ENCODE measurements at regions not wholly inside any gene's neighbourhood (a gene's known extent, or its start where the extent isn't known, plus 50 kb on each side); places are given as distances from the start of the nearest gene placed in this dataset.

DNA sequence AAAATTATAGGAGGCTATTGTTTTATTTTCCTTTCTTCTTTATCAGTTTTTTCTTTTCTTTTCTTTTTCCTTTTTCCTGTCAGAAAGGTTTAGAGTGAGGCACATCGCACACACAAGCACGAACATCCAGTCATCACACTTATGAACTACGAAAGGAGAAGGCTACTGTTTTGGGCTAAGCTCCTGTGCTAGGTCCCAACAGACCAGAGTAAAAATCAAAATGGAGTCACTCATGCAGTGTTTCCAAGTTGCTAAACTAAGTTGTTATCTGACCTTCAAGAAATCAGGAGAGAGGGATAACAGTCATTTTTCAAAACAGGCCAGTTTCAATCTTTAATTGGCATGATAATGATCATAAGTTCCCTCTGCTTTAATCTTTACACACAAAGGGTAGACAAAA, 93.6 kb downstream of the CD24 start:
- TF ChIP-seq, protein P1, sequence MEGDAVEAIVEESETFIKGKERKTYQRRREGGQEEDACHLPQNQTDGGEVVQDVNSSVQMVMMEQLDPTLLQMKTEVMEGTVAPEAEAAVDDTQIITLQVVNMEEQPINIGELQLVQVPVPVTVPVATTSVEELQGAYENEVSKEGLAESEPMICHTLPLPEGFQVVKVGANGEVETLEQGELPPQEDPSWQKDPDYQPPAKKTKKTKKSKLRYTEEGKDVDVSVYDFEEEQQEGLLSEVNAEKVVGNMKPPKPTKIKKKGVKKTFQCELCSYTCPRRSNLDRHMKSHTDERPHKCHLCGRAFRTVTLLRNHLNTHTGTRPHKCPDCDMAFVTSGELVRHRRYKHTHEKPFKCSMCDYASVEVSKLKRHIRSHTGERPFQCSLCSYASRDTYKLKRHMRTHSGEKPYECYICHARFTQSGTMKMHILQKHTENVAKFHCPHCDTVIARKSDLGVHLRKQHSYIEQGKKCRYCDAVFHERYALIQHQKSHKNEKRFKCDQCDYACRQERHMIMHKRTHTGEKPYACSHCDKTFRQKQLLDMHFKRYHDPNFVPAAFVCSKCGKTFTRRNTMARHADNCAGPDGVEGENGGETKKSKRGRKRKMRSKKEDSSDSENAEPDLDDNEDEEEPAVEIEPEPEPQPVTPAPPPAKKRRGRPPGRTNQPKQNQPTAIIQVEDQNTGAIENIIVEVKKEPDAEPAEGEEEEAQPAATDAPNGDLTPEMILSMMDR (IDR thresholded peaks at IDR 0.05; ENCODE audit: low read depth, low read length) = no peak
- H3K27ac ChIP-seq (ENCODE audit: low read depth, low read length) = no peak overlapping the region
- DNase-seq (ENCODE audit: low read depth, low spot score) = no peak
- H3K4me3 ChIP-seq (ENCODE audit: low read depth, low read length) = no peak overlapping the region
- H3K27me3 ChIP-seq (ENCODE audit: control insufficient read depth, insufficient read depth, low read length) = no peaks in the 10 kb centered on the region
- POLR2A ChIA-PET = no interaction called here
- CTCF ChIA-PET = no interaction called here
- H3K9me3 ChIP-seq (ENCODE audit: control insufficient read depth, insufficient read depth, low read length) = peaks cover under 1% of the 10 kb centered on the region

DNA sequence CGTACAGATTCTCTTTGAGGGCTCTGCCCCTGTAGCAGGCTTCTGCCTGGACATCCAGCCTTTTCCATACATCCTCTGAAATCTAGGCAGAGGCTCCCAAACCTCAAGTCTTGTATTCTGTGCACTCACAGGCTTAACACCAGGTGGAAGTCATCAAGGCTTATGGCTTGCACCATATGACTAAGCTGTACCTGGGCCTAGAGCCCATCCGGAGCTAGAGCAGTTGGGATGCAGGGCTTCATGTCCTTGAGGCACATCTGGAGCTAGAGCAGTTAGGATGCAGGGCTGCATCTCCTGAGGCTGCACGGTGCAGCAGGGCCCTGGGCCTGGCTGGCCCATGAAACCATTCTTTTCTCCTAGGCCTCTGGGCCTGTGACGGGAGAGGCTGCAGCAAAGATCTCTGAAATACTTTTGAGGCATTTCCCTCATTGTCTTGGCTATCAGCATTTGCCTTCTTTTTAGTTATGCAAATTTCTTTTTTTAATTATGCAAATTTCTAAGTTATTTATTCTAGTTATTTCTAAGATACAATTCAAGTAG, 98.7 kb downstream of the CD24 start:
- CTCF ChIA-PET = no interaction called here
- POLR2A ChIA-PET = no interaction called here
- TF ChIP-seq, protein P1 (IDR thresholded peaks at IDR 0.05; ENCODE audit: low read depth, low read length) = no peak
- peaks cover 3% of the 10 kb centered on the region for H3K9me3 ChIP-seq (ENCODE audit: control insufficient read depth, insufficient read depth, low read length)
- H3K4me3 ChIP-seq (ENCODE audit: low read depth, low read length) = no peak overlapping the region
- DNase-seq (ENCODE audit: low read depth, low spot score) = no peak
- H3K27me3 ChIP-seq (ENCODE audit: control insufficient read depth, insufficient read depth, low read length) = no peaks in the 10 kb centered on the region
- H3K27ac ChIP-seq (ENCODE audit: low read depth, low read length) = no peak overlapping the region

DNA sequence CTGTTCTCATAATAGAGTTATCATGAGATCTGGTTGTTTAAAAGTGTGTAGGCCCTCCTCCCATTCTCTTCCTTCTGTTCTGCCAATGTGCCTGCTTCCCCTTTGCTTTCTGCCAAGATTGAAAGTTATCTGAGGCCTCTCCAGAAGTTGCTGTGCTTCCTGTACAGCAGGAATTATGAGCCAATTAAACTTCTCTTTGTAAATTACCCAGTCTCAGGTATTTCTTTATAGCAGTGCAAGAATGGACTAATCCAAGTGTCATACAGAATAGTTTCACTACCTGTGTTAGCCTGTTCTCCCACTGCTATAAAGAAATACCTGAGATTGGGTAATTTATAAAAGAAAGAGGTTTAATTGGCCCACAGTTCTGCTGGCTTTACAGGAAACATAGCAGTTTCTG, 100.0 kb downstream of the CD24 start:
- no peaks in the 10 kb centered on the region for H3K27me3 ChIP-seq (ENCODE audit: control insufficient read depth, insufficient read depth, low read length)
- TF ChIP-seq, protein P1 (IDR thresholded peaks at IDR 0.05; ENCODE audit: low read depth, low read length) = no peak
- H3K27ac ChIP-seq (ENCODE audit: low read depth, low read length) = no peak overlapping the region
- no peak for DNase-seq (ENCODE audit: low read depth, low spot score)
- ChIA-PET CTCF (no interaction called here), POLR2A (no interaction called here)
- H3K9me3 ChIP-seq (ENCODE audit: control insufficient read depth, insufficient read depth, low read length) = peaks cover 3% of the 10 kb centered on the region
- no peak overlapping the region for H3K4me3 ChIP-seq (ENCODE audit: low read depth, low read length)

DNA sequence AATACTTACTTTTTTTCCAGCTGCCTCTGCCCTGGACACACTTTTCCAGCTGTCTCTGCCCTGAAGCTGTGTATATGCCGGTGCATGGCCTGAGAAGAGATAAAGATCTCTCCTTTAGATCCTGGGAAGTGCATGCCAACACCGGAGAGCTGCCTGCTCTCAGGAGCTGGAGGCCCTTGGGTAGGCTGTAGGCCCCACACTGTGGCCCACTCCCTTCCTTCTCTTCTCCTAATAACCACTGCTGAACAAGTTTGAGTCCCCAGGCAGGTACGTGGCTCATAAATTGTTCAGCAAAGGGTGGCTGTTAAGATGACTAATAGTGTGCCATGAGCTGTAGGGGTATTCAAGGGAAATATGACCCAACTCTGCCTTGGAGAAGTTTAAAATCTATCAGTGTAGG, 102.5 kb downstream of the CD24 start:
- no peak for DNase-seq (ENCODE audit: low read depth, low spot score)
- Histone ChIP-seq H3K27me3 (ENCODE audit: control insufficient read depth, insufficient read depth, low read length) (no peaks in the 10 kb centered on the region), H3K4me3 (ENCODE audit: low read depth, low read length) (no peak overlapping the region), H3K27ac (ENCODE audit: low read depth, low read length) (no peak overlapping the region), H3K9me3 (ENCODE audit: control insufficient read depth, insufficient read depth, low read length) (peaks cover 3% of the 10 kb centered on the region)
- CTCF ChIA-PET = no interaction called here
- TF ChIP-seq, protein P1 (IDR thresholded peaks at IDR 0.05; ENCODE audit: low read depth, low read length) = no peak
- POLR2A ChIA-PET = interaction anchor here (0.6 kb wide), 1 partner anchor 10 kb away, joined by 4 read pairs; no protein-coding TSS in a partner anchor

DNA sequence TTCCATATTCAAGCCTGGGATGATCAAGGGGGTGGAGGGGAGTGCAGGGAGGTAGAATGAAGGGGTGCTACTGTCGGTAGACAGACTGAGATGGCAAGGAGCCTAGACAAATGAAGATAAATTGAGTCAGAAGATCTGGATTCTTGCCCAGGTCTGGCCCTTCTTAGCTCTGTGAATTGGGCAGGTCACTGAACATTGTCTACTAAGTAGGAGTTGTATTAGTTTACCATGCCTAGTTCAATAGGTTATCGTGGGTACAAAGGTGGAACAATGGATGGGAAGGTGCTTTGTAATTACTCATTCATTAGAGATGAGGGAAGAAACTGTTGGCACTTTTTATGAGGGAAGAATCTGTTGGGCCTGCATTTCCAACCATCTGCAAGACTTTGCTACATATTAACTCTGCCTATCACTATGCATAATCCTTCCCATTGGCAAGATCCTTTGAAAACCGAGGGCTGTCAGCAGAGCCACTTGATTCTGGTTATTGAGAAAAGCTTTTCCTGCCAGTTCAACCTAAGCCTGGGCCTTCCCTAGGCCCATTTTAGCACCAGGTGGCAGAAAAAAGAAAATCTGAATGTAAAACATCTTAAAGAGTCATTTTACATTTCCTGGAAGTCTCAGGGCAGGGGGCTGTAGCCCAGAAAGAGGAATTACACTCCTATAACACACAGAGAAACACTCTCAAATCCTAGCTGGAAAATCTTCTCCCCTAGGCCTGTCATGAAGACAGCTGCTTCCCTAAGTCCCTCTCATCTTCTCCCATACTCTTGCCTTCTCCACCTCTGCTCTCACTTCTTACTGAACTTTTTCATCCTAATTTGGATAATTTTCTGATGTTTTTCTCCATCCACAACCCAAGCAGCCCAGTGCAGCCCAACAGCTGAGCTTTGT, 103.5 kb downstream of the CD24 start:
- TF ChIP-seq, protein P1 (IDR thresholded peaks at IDR 0.05; ENCODE audit: low read depth, low read length) = no peak
- Histone ChIP-seq H3K4me3 (ENCODE audit: low read depth, low read length) (no peak overlapping the region), H3K27me3 (ENCODE audit: control insufficient read depth, insufficient read depth, low read length) (no peaks in the 10 kb centered on the region), H3K27ac (ENCODE audit: low read depth, low read length) (no peak overlapping the region), H3K9me3 (ENCODE audit: control insufficient read depth, insufficient read depth, low read length) (peaks cover 3% of the 10 kb centered on the region)
- POLR2A ChIA-PET = no interaction called here
- DNase-seq (ENCODE audit: low read depth, low spot score) = no peak
- CTCF ChIA-PET = no interaction called here
